ENCODE measurements at regions not wholly inside any gene's neighbourhood (a gene's known extent, or its start where the extent isn't known, plus 50 kb on each side); places are given as distances from the start of the nearest gene placed in this dataset.

GRCh38 chr14:56889705-56890104 lies 79.4 kb upstream of the OTX2 start:
- DNase-seq (ENCODE audit: extremely low spot score) = no peak
- WGBS = 65% methylated on average over 2 of the region's 2 CpGs
- Histone ChIP-seq H3K27me3 (peaks cover 0 to 27% (median 0%) of the 10 kb centered on the region in 4 donors), H3K36me3 (no peaks in the 10 kb centered on the region), H3K9me3 (no peaks in the 10 kb centered on the region), H3K27ac (replicated peaks in 1 of 4) (no peak overlapping the region), H3K4me1 (no peaks in the 10 kb centered on the region), H3K4me3 (no peak overlapping the region)
- intact Hi-C loops (cut with DNase I) = no loop called here
- TF ChIP-seq POLR2A (IDR thresholded peaks at IDR 0.05; ENCODE audit: low read depth) = no peak
- TF ChIP-seq EP300 (IDR thresholded peaks at IDR 0.05) = no peak
- TF ChIP-seq POLR2AphosphoS5 (IDR thresholded peaks at IDR 0.05) = no peak
- no peak for TF ChIP-seq CTCF (IDR thresholded peaks at IDR 0.05)

GRCh38 chr14:56888274-56888673 lies 78.0 kb upstream of the OTX2 start:
- 59% methylated on average over 3 of the region's 3 CpGs for WGBS
- TF ChIP-seq EP300 (IDR thresholded peaks at IDR 0.05) (no peak), POLR2A (IDR thresholded peaks at IDR 0.05; ENCODE audit: low read depth) (no peak), POLR2AphosphoS5 (IDR thresholded peaks at IDR 0.05) (no peak), CTCF (IDR thresholded peaks at IDR 0.05) (no peak)

GRCh38 chr14:56887216-56887615 lies 76.9 kb upstream of the OTX2 start:
- H3K9me3 ChIP-seq = no peaks in the 10 kb centered on the region
- no peaks in the 10 kb centered on the region for H3K36me3 ChIP-seq
- H3K27ac ChIP-seq (replicated peaks in 1 of 4) = no peak overlapping the region
- DNase-seq (ENCODE audit: extremely low spot score) = no peak
- intact Hi-C loops (cut with DNase I) = no loop called here
- no peak overlapping the region for H3K4me3 ChIP-seq
- H3K4me1 ChIP-seq = no peaks in the 10 kb centered on the region
- TF ChIP-seq CTCF (IDR thresholded peaks at IDR 0.05) (no peak), POLR2A (IDR thresholded peaks at IDR 0.05; ENCODE audit: low read depth) (no peak), EP300 (IDR thresholded peaks at IDR 0.05) (no peak), POLR2AphosphoS5 (IDR thresholded peaks at IDR 0.05) (no peak)
- WGBS = 47% methylated on average over 2 of the region's 2 CpGs
- H3K27me3 ChIP-seq = peaks cover 0 to 13% (median 0%) of the 10 kb centered on the region in 4 donors

More at GRCh38 chr14:56888274-56888673, 78.0 kb upstream of the OTX2 start:
- Histone ChIP-seq H3K4me1 (no peaks in the 10 kb centered on the region), H3K4me3 (no peak overlapping the region), H3K9me3 (no peaks in the 10 kb centered on the region), H3K27ac (replicated peaks in 1 of 4) (no peak overlapping the region), H3K27me3 (peaks cover 0 to 20% (median 0%) of the 10 kb centered on the region in 4 donors), H3K36me3 (no peaks in the 10 kb centered on the region)
- intact Hi-C loops (cut with DNase I) = no loop called here
- no peak for DNase-seq (ENCODE audit: extremely low spot score)

GRCh38 chr14:56886471-56887062 lies 76.3 kb upstream of the OTX2 start:
- Histone ChIP-seq H3K4me1 (no peaks in the 10 kb centered on the region), H3K36me3 (no peaks in the 10 kb centered on the region), H3K4me3 (no peak overlapping the region), H3K27me3 (peaks cover 0 to 13% (median 0%) of the 10 kb centered on the region in 4 donors), H3K9me3 (no peaks in the 10 kb centered on the region), H3K27ac (replicated peaks in 1 of 4) (no peak overlapping the region)
- TF ChIP-seq POLR2AphosphoS5 (IDR thresholded peaks at IDR 0.05) = no peak
- no peak for TF ChIP-seq POLR2A (IDR thresholded peaks at IDR 0.05; ENCODE audit: low read depth)
- no peak for TF ChIP-seq EP300 (IDR thresholded peaks at IDR 0.05)
- no peak for TF ChIP-seq CTCF (IDR thresholded peaks at IDR 0.05)
- intact Hi-C loops (cut with DNase I) = no loop called here
- no peak for DNase-seq (ENCODE audit: extremely low spot score)
- WGBS = 73% methylated on average over 6 of the region's 6 CpGs

GRCh38 chr14:56885825-56886224 lies 75.5 kb upstream of the OTX2 start:
- Histone ChIP-seq H3K27me3 (peaks cover 0 to 13% (median 0%) of the 10 kb centered on the region in 4 donors), H3K4me1 (no peaks in the 10 kb centered on the region), H3K9me3 (no peaks in the 10 kb centered on the region), H3K36me3 (no peaks in the 10 kb centered on the region), H3K4me3 (no peak overlapping the region), H3K27ac (replicated peaks in 1 of 4) (no peak overlapping the region)
- no peak for DNase-seq (ENCODE audit: extremely low spot score)
- intact Hi-C loops (cut with DNase I) = no loop called here
- WGBS = 43% methylated on average over 2 of the region's 2 CpGs
- TF ChIP-seq EP300 (IDR thresholded peaks at IDR 0.05) = no peak
- no peak for TF ChIP-seq POLR2AphosphoS5 (IDR thresholded peaks at IDR 0.05)
- TF ChIP-seq CTCF (IDR thresholded peaks at IDR 0.05) = no peak
- no peak for TF ChIP-seq POLR2A (IDR thresholded peaks at IDR 0.05; ENCODE audit: low read depth)
